ENCODE measurements at regions not wholly inside any gene's neighbourhood (a gene's known extent, or its start where the extent isn't known, plus 50 kb on each side); places are given as distances from the start of the nearest gene placed in this dataset.
"Not testable (repeated sequence)": the region's sequence is repeated elsewhere in the genome, so short reads cannot be mapped to it uniquely, and the experiment has no call there.

DNA sequence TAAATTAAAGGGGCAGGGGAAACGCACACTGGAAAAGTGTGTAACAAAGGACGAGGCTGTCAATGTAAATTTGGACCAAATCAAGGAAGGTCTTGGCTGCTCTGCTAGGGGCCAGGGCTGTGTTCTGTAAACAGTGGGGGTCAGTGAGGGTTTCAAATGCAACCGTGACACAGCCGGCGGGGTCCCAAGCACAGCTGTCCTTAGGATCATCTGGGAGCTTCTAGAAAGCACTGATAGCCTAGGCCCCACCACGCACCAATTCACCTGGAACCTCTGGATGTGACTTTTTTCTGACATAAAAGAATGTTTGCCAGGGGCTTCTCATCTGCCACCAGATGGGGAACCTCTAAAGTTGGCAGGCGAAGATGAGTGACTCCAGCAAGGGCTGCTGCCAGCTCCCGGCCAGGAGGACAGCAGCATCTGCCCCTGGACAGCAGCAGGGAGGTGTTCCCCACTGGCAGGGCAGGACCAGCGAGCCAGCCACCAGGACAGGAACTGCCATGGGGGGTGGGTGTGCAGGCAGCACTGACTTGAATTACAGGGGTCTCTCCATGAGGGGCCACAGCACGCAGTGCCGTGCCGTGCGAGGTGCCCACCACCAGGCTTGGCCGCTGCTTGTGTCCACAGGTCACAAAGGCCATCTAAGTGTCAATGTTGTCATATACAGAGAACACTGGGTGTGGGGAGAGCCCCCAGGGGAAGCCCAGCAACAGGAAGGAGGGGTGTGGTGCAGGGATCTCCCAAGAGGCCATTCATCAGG is 87.5 kb downstream of the SOX1 start:
- TF ChIP-seq, protein P1, sequence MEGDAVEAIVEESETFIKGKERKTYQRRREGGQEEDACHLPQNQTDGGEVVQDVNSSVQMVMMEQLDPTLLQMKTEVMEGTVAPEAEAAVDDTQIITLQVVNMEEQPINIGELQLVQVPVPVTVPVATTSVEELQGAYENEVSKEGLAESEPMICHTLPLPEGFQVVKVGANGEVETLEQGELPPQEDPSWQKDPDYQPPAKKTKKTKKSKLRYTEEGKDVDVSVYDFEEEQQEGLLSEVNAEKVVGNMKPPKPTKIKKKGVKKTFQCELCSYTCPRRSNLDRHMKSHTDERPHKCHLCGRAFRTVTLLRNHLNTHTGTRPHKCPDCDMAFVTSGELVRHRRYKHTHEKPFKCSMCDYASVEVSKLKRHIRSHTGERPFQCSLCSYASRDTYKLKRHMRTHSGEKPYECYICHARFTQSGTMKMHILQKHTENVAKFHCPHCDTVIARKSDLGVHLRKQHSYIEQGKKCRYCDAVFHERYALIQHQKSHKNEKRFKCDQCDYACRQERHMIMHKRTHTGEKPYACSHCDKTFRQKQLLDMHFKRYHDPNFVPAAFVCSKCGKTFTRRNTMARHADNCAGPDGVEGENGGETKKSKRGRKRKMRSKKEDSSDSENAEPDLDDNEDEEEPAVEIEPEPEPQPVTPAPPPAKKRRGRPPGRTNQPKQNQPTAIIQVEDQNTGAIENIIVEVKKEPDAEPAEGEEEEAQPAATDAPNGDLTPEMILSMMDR (IDR thresholded peaks at IDR 0.05; ENCODE audit: borderline replicate concordance, control extremely low read depth, extremely low read depth, insufficient read depth, missing control alignments), result no peak
- in situ Hi-C loops (cut with MboI; ENCODE audit: low sequenced_read_pairs, unreplicated experiment), result no loop called here
- no peak for DNase-seq (ENCODE audit: low spot score)

DNA sequence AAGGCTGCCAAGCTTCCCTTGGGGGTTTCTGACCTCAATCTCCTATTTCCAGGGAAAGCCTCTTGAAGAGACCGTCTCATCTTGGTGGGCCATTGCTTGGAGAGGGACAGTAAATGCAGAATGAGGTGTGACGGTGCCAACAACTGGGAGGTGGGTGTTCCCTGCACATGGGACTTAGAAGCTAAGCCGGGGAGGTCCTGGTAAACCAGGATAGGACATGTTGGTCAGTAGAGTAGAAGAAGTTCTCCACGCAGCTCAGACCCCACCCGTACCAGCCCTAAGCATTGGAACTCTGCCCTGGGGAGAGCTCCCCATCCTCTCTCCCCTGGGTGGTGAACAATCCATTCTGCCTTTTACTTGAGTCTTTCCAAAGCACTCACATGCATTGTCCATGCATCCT is 92.0 kb downstream of the SOX1 start:
- TF ChIP-seq, protein P1 (IDR thresholded peaks at IDR 0.05; ENCODE audit: borderline replicate concordance, control extremely low read depth, extremely low read depth, insufficient read depth, missing control alignments), result no peak
- in situ Hi-C loops (cut with MboI; ENCODE audit: low sequenced_read_pairs, unreplicated experiment), result no loop called here
- DNase-seq (ENCODE audit: low spot score), result no peak

DNA sequence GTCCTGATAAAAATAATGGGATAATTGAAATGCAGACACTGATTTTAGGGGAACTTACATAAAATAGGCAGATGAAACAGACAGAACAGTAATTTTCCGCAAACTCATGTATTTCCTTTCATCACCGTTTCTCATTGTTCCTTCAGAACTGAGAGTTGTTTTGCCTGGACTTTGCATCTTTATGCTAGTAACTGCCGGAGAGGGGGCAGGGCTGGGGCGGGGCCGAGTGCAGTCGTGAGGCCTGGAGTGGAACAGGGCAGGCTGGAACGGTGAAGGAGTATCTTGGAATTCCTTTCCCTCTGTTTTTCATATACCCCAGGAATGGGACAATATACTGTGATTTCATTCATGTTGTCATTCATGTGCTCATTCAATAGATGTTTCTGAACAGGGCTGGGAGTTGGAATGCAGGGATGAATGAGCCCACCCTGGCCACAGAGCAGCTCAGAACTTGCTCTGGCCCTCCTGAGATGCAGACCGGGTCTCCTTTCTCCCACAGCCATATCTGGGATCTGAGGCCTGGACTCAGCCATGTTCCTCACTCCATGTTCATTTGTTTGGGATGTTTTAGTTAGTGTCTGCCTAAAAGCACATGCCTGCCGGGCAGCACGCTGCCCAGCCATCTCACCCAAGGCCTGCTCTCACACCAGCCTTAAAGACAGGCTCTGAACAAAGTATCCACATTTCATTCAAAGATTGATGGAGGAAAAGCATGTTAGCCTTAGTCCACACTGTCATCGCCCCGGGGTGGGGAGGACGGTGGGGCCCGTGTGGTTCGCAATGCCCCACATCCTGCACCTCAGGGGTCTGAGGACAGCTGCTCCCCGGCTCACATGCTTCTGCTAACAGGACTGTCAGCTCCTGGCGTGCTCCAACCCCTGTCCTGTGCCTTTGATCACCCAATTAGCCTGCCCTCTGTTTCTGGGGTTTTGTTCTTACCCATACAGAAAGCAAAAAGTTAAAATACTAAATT is 92.9 kb downstream of the SOX1 start:
- DNase-seq (ENCODE audit: low spot score), result no peak
- TF ChIP-seq, protein P1 (IDR thresholded peaks at IDR 0.05; ENCODE audit: borderline replicate concordance, control extremely low read depth, extremely low read depth, insufficient read depth, missing control alignments), result no peak
- in situ Hi-C loops (cut with MboI; ENCODE audit: low sequenced_read_pairs, unreplicated experiment), result no loop called here

DNA sequence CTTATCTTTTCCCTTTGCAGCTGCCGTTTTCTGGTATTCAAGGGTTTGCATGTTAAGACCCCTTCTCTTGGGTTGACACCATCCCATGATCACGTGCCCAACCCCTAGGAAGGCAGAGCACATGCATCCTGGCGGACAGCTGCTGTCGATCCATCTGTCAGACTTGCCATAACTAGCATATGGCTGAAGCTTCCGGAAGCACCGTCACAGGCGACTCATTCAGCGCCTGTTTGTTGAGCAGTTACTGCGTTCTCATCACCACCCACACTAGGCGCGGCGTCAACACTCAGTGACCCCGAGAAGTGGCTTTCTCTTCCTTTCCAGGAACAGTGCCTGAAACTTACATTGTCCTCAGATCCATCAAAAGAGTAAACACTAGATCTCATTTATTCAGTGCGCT is 93.6 kb downstream of the SOX1 start:
- no peak for DNase-seq (ENCODE audit: low spot score)
- TF ChIP-seq, protein P1 (IDR thresholded peaks at IDR 0.05; ENCODE audit: borderline replicate concordance, control extremely low read depth, extremely low read depth, insufficient read depth, missing control alignments), result no peak
- in situ Hi-C loops (cut with MboI; ENCODE audit: low sequenced_read_pairs, unreplicated experiment), result no loop called here

DNA sequence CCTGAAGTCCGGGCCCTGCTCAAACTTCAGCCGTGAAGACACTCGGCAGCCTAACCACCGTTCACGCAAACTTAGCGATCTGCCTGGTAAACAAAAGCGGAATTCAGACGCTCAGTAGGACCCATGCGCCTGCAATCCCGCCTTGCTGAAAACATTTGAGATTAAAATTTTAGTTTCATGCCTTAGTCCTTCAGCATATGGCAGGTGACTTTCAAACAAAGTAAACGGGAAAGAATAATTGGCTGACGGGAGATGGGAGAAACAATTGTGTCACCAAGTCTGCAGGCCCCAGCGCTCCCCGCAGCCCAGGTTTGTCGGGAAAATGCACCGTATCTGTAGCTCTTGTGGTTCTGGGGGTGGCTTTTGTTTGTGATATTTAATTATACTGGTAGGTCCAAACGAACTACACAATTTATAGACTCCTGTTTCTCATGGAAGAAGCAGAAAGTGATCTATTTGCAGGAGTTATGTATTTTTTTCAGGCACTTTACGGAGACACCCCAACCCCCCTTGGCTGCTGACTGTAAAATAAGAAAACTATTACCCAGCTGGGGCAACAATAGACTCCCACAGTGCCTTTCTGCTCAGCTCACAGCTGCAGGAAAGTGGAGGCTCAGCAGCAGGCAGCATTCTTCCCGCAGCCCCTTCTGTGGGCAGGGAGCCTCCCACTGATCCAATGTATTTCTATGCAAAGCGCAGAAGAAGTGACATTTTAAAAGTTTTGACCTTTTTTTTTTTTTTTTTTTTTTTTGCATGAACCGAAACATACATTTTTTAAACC is 94.8 kb downstream of the SOX1 start:
- TF ChIP-seq, protein P1 (IDR thresholded peaks at IDR 0.05; ENCODE audit: borderline replicate concordance, control extremely low read depth, extremely low read depth, insufficient read depth, missing control alignments), result no peak
- no peak for DNase-seq (ENCODE audit: low spot score)
- in situ Hi-C loops (cut with MboI; ENCODE audit: low sequenced_read_pairs, unreplicated experiment), result no loop called here

DNA sequence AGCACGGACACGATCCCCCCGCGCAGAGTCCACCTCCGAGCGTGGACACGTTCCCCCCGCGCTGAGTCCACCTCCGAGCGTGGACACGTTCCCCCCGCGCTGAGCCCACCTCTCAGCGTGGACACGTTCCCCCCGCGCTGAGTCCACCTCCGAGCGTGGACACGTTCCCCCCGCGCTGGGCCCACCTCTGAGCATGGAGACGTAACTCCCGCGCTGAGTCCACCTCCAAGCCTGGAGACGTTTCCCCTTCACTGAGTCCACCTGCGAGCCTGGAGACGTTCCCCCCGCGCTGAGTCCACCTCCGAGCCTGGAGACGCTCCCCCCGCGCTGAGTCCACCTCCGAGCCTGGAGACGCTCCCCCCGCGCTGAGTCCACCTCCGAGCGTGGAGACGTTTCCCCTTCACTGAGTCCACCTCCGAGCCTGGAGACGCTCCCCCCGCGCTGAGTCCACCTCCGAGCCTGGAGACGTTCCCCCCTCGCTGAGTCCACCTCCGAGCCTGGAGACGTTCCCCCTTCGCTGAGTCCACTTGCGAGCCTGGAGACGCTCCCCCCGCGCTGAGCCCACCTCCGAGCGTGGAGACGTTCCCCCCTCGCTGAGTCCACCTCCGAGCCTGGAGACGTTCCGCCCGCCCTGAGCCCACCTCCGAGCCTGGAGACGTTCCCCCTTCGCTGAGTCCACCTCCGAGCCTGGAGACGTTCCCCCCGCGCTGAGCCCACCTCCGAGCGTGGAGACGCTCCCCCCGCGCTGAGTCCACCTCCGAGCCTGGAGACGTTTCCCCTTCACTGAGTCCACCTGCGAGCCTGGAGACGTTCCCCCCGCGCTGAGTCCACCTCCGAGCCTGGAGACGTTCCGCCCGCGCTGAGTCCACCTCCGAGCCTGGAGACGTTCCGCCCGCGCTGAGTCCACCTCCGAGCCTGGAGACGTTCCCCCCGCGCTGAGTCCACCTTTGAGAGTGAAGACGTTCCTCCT is 97.0 kb downstream of the SOX1 start:
- DNase-seq (ENCODE audit: low spot score); in situ Hi-C loops (cut with MboI; ENCODE audit: low sequenced_read_pairs, unreplicated experiment): not testable (repeated sequence)

Data from GM13976 (cell line).